ENCODE measurements at regions not wholly inside any gene's neighbourhood (a gene's known extent, or its start where the extent isn't known, plus 50 kb on each side); places are given as distances from the start of the nearest gene placed in this dataset.

GRCh38 chr22:27581236-27581635 lies 220.3 kb downstream of the MN1 start:
- no peak for TF ChIP-seq CTCF (IDR thresholded peaks at IDR 0.05; ENCODE audit: low read length)
- TF ChIP-seq EZH2 (optimal IDR thresholded peaks at IDR 0.05; ENCODE audit: low read depth, low read length): no peak
- TF ChIP-seq EZH2phosphoT487 (IDR thresholded peaks at IDR 0.05; ENCODE audit: low read length): no peak

Data from MM.1S (cell line).